ENCODE measurements at regions not wholly inside any gene's neighbourhood (a gene's known extent, or its start where the extent isn't known, plus 50 kb on each side); places are given as distances from the start of the nearest gene placed in this dataset.
A peak's percentile ranks its signal among the peaks of the same experiment; 100 is the strongest.

DNA sequence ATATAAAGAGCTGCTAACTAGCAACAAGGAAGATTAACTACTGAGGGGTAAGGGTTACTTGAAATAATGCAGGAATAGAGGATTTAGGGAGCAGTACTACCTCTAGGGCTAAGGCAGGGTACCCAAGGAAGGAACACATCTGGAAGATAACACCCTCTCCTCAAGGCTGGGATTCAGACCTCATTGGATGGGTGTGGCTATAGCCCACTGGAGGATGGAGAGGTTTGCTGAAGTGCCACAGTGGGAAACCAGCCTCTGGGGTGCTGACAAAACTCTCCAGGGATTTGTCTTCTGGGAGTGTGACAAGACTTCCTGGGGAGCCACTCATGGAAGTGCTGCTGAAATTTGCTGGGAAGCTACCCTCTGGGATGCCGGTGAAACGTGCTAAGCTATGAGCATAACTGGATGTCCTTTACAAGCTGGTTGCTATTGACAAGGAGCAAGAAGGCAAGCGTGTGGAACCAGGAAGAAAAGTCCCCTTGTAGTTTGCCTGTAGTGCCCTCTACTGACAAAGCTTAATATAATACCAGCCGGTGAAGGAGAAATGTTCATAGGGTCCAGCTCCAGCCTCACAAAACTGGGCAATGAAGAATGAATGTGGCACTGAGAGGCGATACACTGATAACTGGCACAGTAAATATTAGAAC is 122.8 kb upstream of the USP24 start:
- TF ChIP-seq, protein P1, sequence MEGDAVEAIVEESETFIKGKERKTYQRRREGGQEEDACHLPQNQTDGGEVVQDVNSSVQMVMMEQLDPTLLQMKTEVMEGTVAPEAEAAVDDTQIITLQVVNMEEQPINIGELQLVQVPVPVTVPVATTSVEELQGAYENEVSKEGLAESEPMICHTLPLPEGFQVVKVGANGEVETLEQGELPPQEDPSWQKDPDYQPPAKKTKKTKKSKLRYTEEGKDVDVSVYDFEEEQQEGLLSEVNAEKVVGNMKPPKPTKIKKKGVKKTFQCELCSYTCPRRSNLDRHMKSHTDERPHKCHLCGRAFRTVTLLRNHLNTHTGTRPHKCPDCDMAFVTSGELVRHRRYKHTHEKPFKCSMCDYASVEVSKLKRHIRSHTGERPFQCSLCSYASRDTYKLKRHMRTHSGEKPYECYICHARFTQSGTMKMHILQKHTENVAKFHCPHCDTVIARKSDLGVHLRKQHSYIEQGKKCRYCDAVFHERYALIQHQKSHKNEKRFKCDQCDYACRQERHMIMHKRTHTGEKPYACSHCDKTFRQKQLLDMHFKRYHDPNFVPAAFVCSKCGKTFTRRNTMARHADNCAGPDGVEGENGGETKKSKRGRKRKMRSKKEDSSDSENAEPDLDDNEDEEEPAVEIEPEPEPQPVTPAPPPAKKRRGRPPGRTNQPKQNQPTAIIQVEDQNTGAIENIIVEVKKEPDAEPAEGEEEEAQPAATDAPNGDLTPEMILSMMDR (conservative IDR thresholded peaks at IDR 0.05 in 1 of 2, IDR thresholded peaks at IDR 0.05 in 1 of 2; ENCODE audit: low read depth in 1 of 2, low read length in 2 of 2), result peak; percentile 37 to 67
- TF ChIP-seq EZH2 (IDR thresholded peaks at IDR 0.05; ENCODE audit: low read length, missing control alignments), result no peak
